HG03066 (cell line): ENCODE measurements at regions not wholly inside any gene's neighbourhood (a gene's known extent, or its start where the extent isn't known, plus 50 kb on each side); places are given as distances from the start of the nearest gene placed in this dataset.
"Not testable (repeated sequence)": the region's sequence is repeated elsewhere in the genome, so short reads cannot be mapped to it uniquely, and the experiment has no call there.

Source experiments
- ATAC-seq: cut with Tn5 transposase; IDR thresholded peaks from one replicate; pipeline ENCODE4 v1.9.1; 2021; ENCODE audit warnings: low read depth; ENCODE audit not compliant: unreplicated experiment

DNA sequence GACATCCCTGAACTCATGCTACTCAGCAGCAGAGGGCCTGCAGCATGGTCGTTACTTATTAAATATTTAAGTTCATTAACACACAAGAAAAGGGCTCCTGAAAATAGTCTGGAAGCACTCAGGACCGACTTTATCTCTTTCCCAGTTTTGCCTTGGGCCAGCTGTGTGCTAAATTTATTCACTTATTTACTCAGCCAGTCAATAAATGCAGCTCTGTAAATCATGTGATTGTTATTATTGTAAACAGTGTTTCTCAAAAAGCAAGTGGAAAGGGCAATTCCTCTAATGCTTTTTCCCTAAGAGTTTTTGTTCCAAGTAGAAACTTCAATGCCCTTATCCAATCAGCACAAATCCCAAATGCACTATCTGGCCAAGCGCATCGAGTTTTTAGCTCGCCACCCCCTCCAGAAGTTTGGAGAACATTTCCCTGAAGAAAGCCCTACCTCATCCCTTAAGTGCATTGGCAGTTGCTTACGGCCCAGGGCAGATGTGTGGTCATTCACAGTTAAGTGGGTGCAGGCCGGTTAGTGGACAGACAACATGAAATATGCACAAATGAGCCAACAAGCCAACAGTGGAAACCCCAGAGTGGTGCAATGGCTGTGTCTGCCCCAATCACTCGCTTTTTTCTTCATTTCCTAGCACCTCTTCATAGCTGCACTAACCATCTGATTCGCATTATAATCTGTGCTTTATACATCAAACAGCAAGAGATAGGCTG, 125.8 kb downstream of the SMIM20 start:
- ATAC-seq, result no peak

- no peak for ATAC-seq
Observed at GRCh38 chr4:26044524-26044923, 130.5 kb downstream of the SMIM20 start.

GRCh38 chr4:26044983-26045382, 131.0 kb downstream of the SMIM20 start:
- ATAC-seq, result no peak

DNA sequence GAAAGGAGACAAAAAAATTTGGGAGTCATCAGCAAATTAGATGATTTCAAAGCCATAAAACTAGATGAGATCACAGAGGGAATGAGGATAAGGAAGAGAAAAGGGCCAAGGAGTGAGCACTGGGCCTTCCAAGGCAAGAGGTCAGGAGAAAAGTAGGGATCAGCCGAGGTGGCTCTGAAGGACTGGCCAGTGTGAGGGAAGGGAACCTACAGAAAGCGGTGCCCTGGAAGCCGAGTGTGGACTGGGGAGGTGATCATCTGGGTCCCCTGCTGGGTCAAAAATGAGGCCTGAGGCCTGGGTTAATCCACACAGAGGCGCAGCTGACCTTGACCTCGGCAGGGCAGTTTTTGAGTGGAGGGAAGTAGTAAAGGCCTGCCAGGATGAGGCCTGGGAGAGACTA, 133.8 kb downstream of the SMIM20 start:
- no peak for ATAC-seq

DNA sequence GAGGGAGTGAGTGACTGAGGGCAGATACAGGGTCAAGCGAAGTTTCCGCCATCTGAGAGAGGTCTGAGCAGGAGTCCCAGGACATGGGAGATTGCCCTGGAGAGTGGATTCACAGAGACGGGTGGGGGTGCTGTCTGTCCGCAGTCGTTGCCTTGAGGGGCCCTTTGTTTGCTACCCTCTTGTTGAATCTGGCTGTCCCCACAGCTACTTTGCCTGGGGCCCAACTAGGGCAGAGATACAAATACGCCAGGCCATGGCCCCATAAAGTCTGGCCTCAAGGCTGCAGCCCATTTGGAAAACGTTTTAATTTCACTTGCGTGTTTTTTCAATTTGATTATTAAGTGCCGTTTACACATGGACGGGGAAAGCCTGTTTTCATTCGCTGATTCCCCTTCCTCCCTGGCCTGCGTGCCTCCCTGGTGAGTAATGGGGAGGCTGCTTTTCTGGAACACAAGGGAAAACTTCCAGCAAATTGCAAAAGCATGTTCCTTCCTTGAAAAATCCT, 134.4 kb downstream of the SMIM20 start:
- ATAC-seq, result no peak

GRCh38 chr4:26048950-26049349, 134.9 kb downstream of the SMIM20 start:
- no peak for ATAC-seq

GRCh38 chr4:26049447-26049846, 135.4 kb downstream of the SMIM20 start:
- ATAC-seq, result no peak

DNA sequence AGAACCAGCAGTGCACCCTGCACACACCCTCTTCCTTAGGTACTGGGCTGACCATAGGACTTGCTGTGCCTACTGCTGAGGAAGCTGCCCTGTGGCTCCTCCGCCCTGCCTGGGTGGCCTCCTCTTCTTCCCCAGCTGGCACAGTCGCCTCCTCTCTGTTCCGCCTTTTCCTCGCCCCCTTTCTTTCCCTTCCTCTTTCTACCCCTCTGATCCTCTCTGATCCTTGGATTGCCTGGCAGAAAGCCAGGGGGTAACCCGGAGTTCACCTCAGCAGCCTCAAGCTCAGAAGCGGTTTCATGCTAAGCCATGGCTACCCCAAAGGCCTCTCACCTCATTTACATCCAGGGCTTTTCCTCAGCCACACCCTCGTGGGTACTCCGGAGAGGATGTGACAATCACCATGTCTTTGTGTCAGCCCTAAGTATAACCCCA, 136.2 kb downstream of the SMIM20 start:
- no peak for ATAC-seq

GRCh38 chr4:26050671-26051070, 136.7 kb downstream of the SMIM20 start:
- ATAC-seq, result no peak

GRCh38 chr4:26051240-26051639, 137.2 kb downstream of the SMIM20 start:
- ATAC-seq, result no peak

DNA sequence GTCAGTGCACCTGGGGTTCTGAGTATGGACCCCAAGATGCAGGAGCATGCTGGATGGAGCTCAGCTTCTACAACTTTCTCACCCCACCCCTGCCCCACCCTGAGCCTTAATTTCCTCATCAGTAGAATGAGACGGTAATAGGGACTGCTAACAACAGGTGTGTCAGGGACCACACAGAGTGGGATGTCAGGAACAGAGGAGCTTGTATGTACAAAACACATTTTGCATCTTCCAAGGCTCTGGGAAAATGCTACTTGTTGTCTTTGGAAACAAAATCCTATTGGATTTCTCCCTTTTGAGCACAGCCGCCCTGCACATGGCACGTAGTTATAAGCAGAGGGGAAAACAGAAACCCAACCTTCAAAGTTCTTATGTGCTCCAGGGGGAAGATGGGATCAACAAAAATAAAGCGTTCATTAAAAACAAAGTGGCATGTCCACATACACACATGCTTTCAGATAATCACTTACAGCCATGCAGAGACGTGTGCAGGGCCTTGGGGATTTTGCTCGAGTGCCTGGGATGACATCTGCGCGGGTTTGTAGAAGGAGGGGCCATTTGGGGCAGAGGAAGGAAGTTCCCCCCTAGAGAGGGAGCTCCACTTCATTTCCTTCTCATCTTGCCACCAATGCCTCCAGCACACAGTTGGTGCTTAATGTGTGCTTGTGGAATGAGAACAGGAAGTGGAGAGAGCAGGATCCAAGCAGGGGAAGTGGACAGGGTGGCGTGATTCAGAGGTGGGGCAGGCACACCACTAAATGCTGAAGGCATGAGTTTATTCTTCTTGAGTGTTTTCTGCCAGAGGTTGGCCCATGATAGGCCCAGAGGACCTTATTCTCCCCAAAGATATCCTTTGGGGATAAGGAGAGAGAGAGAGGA, 138.9 kb downstream of the SMIM20 start:
- ATAC-seq, result no peak

- no peak for ATAC-seq
Observed at GRCh38 chr4:26053761-26054160, 139.7 kb downstream of the SMIM20 start.

DNA sequence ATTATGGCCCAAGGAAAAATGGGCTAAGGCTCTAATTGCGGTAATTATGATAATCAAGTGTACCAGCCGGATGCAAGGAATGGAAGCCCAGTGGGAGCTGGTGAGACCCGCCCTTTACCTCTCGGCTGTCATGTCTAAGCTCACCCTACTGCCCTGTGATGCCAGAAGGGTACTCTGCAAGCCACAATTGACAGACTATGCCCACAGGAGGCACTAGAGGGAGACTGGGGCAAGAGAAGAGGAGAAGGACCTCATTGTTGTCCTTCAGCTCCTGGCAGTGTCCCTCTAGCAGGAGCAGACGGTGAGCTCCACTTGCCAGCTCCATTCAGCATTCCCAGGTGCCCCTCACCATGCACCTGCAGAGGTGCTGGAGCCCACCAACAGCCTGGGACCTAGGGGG, 141.8 kb downstream of the SMIM20 start:
- no peak for ATAC-seq

DNA sequence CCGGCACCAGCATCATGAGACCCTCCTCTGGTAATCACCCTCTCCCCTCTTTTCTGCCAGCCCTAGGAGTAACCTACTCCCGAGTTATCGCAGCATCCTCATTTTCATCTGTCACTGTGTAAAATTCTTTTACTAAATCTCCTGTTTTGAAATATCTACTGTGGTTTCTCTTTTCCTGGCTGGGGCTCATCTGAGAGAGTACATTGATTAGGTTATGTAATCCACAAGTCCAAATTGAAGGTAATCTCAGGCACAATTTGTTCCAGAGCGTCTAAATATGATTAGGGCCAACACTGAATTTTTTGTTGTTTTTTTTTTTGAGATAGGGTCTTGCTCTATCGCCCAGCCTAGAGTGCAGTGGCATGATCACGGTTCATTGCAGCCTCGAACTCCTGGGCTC, 142.4 kb downstream of the SMIM20 start:
- ATAC-seq, result no peak

DNA sequence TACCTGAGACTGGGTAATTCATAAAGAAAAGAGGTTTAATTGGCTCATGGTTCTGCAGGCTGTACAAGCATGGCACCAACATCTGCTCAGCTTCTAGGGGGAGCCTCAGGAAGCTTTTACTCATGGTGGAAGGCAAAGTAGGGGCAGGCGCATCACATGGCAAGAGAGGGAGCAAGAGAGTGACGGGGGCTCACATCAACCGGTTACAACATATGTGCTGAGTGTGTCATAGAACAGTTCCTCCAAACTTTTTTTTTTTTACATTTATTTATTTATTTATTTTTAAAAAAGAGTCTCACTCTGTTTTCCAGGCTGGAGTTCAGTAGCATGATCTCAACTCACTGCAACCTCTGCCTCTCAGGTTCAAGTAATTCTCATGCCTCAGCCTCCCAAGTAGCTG, 143.8 kb downstream of the SMIM20 start:
- not testable (repeated sequence) for ATAC-seq

DNA sequence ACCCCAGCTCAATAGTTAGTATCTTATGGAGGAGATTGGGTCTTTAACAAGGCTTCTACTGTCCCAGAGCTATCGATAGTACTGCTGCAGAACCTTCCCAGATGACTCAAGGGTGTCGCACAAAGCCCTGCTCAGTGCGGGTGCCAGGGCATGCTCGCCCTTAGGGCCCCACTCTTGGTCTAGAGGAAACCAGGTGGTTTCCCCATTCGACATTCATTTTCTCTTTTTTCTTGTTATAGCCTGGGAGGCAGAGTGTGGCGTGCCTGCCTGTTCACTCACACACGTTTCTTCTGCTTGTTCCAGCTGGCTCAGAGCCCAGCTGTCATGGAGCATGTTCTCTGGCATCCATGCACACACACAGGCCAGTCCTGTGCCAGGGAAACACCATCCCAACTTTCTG, 144.5 kb downstream of the SMIM20 start:
- ATAC-seq, result peak; percentile 61

DNA sequence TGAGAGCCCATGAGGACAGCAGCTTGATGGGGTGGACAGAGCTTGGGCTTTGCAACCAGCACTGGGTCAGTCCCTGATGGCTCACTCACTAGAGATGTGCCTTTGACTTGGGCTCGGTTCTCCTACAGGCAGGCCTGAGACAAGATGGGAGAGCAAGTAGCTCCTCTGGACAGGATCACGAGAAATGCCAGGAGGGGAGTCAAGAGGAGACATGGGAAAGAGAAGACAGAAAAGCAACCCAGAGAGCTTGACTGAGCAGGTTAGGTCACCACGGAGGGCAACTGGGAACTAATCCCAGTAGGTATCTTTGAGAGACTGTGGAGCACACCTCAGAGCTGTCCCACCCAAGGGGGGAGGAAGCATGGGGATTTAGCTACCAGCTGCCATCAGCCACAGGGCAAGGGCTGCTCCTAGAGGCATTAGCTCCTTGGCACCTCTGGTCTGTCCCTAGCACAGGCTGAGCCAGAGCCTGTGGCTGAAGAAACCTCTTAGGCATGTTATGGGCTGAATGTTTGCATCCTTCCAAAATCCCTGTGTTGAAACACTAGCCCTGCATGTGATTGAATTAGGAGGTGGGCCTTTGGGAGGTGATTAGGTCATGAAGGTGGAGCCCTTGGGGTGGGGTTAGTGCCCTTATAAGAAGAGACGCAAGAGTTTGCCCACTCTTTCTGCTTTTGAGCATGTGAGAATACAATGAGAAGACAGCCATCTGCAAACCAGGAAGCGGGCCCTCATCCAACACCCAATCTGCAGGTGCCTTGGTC, 145.6 kb downstream of the SMIM20 start:
- no peak for ATAC-seq

DNA sequence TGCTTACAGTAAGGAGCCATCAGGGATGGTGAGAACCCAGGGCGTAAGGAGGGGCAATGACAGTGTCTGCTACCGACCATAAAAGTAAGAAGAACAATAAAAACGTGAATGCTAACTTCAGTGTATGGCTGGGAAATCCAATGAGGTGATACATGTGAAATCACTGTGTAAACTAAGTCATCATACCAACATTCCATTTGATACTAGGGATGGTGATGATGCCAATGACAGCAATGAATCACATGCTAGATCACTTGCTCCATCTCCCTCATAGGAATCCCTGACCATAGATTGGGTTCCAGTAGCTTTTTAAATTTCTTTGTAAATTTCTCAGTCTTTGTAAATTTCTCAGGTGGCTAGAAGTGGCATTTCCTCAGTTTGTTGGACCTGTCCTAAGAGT, 146.3 kb downstream of the SMIM20 start:
- ATAC-seq, result no peak

GRCh38 chr4:26061248-26061986, 147.4 kb downstream of the SMIM20 start:
- ATAC-seq, result no peak

DNA sequence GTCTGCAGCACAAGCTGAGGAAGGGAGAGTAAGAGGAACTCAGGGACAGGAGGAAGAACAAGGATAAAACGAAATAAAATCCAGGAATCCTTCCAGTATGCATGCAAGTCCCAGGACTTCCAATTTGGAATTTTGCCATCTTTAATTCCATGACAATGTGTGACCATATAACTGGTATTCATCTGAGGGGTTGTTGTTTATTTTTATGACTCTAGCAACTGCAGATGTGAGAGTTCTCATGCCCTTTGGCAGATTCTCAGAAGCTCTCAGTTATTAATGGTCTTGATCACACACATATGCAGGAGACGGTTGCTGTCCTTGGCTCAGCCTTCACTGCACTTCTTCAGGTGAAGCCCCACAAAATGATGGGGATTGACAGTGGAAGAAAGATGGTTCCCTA, 148.2 kb downstream of the SMIM20 start:
- no peak for ATAC-seq
